Smooth muscle cell (in vitro differentiated cells): ENCODE measurements at regions not wholly inside any gene's neighbourhood (a gene's known extent, or its start where the extent isn't known, plus 50 kb on each side); places are given as distances from the start of the nearest gene placed in this dataset.

Experiments
- DNase-seq: peaks from one replicate; lab custom pipeline; 2025; ENCODE audit not compliant: unreplicated experiment; lab: John Stamatoyannopoulos, UW
- H2AFZ ChIP-seq: fragments of 200-600 bp; sonication (generic); 2 replicates; pipeline ENCODE4 v1.6.0; 2016; ENCODE audit warnings: antibody characterized with exemption, low read depth, mild to moderate bottlenecking
- H3F3A ChIP-seq: fragments of 200-600 bp; sonication (generic); 2 replicates; pipeline ENCODE4 v1.6.0; 2017; ENCODE audit warnings: antibody characterized with exemption, low read depth
- H3K27ac ChIP-seq: fragments of 200-600 bp; sonication (generic); 2 replicates; pipeline ENCODE4 v1.5.1; 2016; ENCODE audit warnings: low read depth, mild to moderate bottlenecking
- H3K27me3 ChIP-seq: fragments of 200-600 bp; sonication (generic); 2 replicates; pipeline ENCODE4 v1.6.1; 2016; ENCODE audit warnings: low read depth, mild to moderate bottlenecking
- H3K36me3 ChIP-seq: fragments of 200-600 bp; sonication (generic); 2 replicates; pipeline ENCODE4 v1.5.1; 2016; ENCODE audit warnings: low read depth
- H3K4me1 ChIP-seq: fragments of 200-600 bp; sonication (generic); 2 replicates; pipeline ENCODE4 v1.5.1; 2016; ENCODE audit warnings: low read depth
- H3K4me2 ChIP-seq: fragments of 200-600 bp; sonication (generic); 2 replicates; pipeline ENCODE4 v1.6.0; 2016; ENCODE audit warnings: mild to moderate bottlenecking
- H3K4me3 ChIP-seq: fragments of 200-600 bp; sonication (generic); 2 replicates; pipeline ENCODE4 v1.5.1; 2016; ENCODE audit warnings: mild to moderate bottlenecking
- H3K79me2 ChIP-seq: fragments of 200-600 bp; sonication (generic); 2 replicates; pipeline ENCODE4 v1.6.0; 2016; ENCODE audit warnings: low read depth, mild to moderate bottlenecking
- H3K9ac ChIP-seq: fragments of 200-600 bp; sonication (generic); 2 replicates; pipeline ENCODE4 v1.6.0; 2016; ENCODE audit warnings: low read depth
- H3K9me3 ChIP-seq: fragments of 200-600 bp; sonication (generic); replicated peaks from 2 replicates; pipeline ENCODE4 v1.5.1; 2016; ENCODE audit warnings: low read depth
- H4K20me1 ChIP-seq: fragments of 200-600 bp; sonication (generic); 2 replicates; pipeline ENCODE4 v1.6.0; 2016; ENCODE audit warnings: low read depth
- WGBS: methylation state at CpG from one replicate; pipeline ENCODE4 v1.1.7; 2016; ENCODE audit warnings: low lambda C conversion rate; 5-methylcytosine and 5-hydroxymethylcytosine counted together
- TF ChIP-seq, protein P1 (sequence below): fragments of 200-600 bp; sonication (generic); IDR thresholded peaks from 2 replicates; pipeline ENCODE4 v1.5.1; 2017; ENCODE audit warnings: borderline replicate concordance, mild to moderate bottlenecking, antibody characterized with exemption; ENCODE audit not compliant: insufficient read depth, poor library complexity, severe bottlenecking

DNA sequence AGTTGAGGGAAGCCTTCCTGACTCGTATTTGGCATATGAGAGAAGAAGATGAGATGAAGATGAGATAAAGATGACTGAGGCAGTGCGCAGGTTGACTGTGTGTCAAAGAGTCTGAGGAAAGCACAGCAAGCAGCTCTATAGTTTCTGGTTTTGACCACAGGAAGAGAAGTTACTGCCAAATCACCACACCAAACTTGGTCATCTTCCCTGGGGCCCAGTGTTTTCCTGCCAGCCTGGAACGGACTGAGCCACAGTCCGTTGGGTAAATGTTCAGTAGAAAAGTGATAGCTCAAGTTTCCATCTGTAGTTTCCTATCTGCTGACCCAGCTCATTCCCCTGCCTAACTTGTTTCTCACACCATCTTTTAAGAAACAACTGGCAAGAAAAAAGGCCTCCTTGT is 80.7 kb upstream of the ADAMTS19 start:
- no peak overlapping the region for H3K4me2 ChIP-seq
- whole genome bisulfite sequencing = 60% methylated on average over 4 of the region's 4 CpGs
- no peak for DNase-seq

DNA sequence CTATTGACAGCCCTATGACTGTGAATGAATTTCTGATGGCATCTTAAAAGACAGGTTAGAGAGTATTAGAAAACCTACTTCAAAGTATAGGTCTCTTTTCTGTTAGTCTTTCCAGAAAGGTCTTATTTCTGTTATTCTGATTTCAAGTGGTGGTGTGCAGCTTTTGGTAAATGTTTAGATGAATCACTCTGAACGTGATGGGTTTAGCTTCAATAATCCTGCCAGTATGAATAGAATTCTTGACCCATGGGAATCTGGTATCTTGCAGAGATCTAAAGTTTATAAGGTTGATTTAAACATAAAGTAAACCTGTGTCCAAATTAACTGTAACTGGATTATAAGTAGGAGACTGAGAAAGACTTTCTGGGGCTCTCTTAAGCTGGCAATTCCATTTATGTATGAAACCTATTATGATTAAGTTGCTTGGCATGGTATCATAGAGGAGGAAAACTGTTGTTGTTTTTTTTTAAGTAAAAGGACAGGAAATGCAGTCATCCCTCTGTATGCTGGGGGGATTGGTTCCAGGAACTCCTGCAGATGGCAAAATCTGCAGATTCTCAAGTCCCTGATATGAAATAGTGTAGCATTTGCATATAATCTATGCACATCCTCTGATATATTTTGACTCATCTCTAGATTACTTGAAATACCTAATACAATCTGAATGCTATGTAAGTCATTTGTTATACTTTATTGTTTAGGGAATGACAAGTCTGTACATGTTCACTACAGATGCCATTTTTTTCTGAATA is 77.0 kb upstream of the ADAMTS19 start:
- no peaks in the 10 kb centered on the region for H4K20me1 ChIP-seq
- no peaks in the 10 kb centered on the region for H3K79me2 ChIP-seq
- no peak for DNase-seq
- H3K9ac ChIP-seq = no peak overlapping the region
- no peak overlapping the region for H3K4me3 ChIP-seq
- no peaks in the 10 kb centered on the region for H3F3A ChIP-seq
- H2AFZ ChIP-seq = peak overlapping the region; percentile 26
- no peaks in the 10 kb centered on the region for H3K9me3 ChIP-seq
- no peaks in the 10 kb centered on the region for H3K27me3 ChIP-seq
- peak overlapping the region; percentile 23 for H3K27ac ChIP-seq
- WGBS = 14% methylated on average over 1 of the region's 1 CpG
- H3K4me2 ChIP-seq = no peak overlapping the region
- H3K36me3 ChIP-seq = no peaks in the 10 kb centered on the region
- no peaks in the 10 kb centered on the region for H3K4me1 ChIP-seq
- TF ChIP-seq, protein P1, sequence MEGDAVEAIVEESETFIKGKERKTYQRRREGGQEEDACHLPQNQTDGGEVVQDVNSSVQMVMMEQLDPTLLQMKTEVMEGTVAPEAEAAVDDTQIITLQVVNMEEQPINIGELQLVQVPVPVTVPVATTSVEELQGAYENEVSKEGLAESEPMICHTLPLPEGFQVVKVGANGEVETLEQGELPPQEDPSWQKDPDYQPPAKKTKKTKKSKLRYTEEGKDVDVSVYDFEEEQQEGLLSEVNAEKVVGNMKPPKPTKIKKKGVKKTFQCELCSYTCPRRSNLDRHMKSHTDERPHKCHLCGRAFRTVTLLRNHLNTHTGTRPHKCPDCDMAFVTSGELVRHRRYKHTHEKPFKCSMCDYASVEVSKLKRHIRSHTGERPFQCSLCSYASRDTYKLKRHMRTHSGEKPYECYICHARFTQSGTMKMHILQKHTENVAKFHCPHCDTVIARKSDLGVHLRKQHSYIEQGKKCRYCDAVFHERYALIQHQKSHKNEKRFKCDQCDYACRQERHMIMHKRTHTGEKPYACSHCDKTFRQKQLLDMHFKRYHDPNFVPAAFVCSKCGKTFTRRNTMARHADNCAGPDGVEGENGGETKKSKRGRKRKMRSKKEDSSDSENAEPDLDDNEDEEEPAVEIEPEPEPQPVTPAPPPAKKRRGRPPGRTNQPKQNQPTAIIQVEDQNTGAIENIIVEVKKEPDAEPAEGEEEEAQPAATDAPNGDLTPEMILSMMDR = no peak

More for the DNA sequence above, 80.7 kb upstream of the ADAMTS19 start:
- Histone ChIP-seq H3K79me2 (no peaks in the 10 kb centered on the region), H3K9ac (no peak overlapping the region), H3K36me3 (no peaks in the 10 kb centered on the region), H2AFZ (peak overlapping the region; percentile 59), H3K4me1 (no peaks in the 10 kb centered on the region), H3K9me3 (no peaks in the 10 kb centered on the region), H3K4me3 (no peak overlapping the region), H3K27ac (no peak overlapping the region), H3K27me3 (peaks cover under 1% of the 10 kb centered on the region), H4K20me1 (no peaks in the 10 kb centered on the region), H3F3A (no peaks in the 10 kb centered on the region)
- TF ChIP-seq, protein P1 = no peak

DNA sequence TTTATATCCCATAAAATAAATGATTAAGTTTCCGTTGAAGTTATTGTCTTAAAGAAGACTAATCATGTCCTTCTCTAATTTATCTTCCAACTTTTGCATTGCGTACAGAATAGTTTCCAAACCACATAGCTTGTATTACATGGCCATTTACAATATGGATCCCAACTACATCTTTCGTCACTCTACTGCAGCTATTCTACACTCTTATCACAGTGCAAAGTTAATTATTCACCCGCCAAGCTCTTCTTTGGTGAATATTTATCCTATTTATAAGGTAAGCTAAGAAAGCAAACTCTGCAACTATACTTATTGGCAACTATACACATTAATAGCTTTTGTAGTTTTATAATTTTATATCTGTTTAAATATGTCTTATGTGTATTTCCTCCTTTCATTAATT is 75.9 kb upstream of the ADAMTS19 start:
- WGBS = 84% methylated on average over 4 of the region's 4 CpGs
- no peaks in the 10 kb centered on the region for H4K20me1 ChIP-seq
- no peaks in the 10 kb centered on the region for H3K79me2 ChIP-seq

More for the DNA sequence above, 75.9 kb upstream of the ADAMTS19 start:
- TF ChIP-seq, protein P1 = no peak
- Histone ChIP-seq H3K4me3 (no peak overlapping the region), H2AFZ (no peak overlapping the region), H3K27ac (no peak overlapping the region), H3F3A (no peaks in the 10 kb centered on the region), H3K9ac (no peak overlapping the region), H3K27me3 (no peaks in the 10 kb centered on the region), H3K36me3 (no peaks in the 10 kb centered on the region), H3K4me2 (no peak overlapping the region), H3K9me3 (no peaks in the 10 kb centered on the region), H3K4me1 (no peaks in the 10 kb centered on the region)
- DNase-seq = no peak
